Tibial nerve (tissue), 4 donors: ENCODE measurements at regions not wholly inside any gene's neighbourhood (a gene's known extent, or its start where the extent isn't known, plus 50 kb on each side); places are given as distances from the start of the nearest gene placed in this dataset.

ENCODE experiments used
- CTCF ChIP-seq, 5 experiments: fragments of 200-600 bp in 3 of 5; fragments of 450-650 bp in 2 of 5; sonication (generic) in 3 of 5; IDR thresholded peaks; one replicate each; pipeline ENCODE4 v1.5.1; 2016 to 2019; ENCODE audit warnings: antibody characterized with exemption in 5 of 5, mild to moderate bottlenecking in 3 of 5, moderate library complexity in 2 of 5
- EP300 ChIP-seq, 2 donors: sonication (generic); formaldehyde crosslinking; IDR thresholded peaks; one replicate each; pipeline ENCODE4 v1.6.1; 2017; ENCODE audit warnings: antibody characterized with exemption in 2 of 2, mild to moderate bottlenecking in 1 of 2
- POLR2A ChIP-seq, 2 donors: fragments of 450-650 bp; IDR thresholded peaks; one replicate each; pipeline ENCODE4 v1.6.1; 2017; ENCODE audit warnings: antibody characterized with exemption in 2 of 2, mild to moderate bottlenecking in 2 of 2, moderate library complexity in 2 of 2

DNA sequence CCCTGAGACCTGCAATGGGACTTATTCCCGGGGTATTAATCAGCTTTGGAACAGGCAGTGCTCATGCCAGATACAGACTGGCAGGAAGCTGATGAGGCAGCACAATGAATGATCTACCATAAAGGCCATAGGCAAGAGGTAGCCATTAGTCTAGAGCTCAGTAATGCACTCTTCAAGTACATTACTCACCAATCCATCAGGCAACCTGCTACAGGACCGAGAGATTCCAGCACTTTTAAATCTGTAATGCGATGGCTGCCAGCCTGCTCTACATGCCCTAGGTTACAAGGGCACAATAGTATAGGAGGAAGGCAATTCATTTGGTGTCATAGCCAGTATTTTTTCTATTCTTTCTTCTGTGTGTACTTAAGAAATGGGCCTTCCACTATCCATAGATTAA lies 217.8 kb upstream of the PMFBP1 start:
- no peak for TF ChIP-seq CTCF (IDR thresholded peaks at IDR 0.05)
- TF ChIP-seq EP300 (IDR thresholded peaks at IDR 0.05): no peak
- TF ChIP-seq POLR2A (IDR thresholded peaks at IDR 0.05): no peak
